Upper lobe of right lung (tissue), 1 donor: ENCODE measurements at regions not wholly inside any gene's neighbourhood (a gene's known extent, or its start where the extent isn't known, plus 50 kb on each side); places are given as distances from the start of the nearest gene placed in this dataset.

ENCODE experiments used
- ATAC-seq: fragments of 200-7000 bp; cut with Tn5 transposase; one replicate; pipeline ENCODE4 v1.9.1; 2020; ENCODE audit warnings: mild to moderate bottlenecking, moderate library complexity
- DNase-seq: peaks from one replicate; pipeline ENCODE4 v3.0.0-alpha.2; 2020
- H3K27ac ChIP-seq: fragments of 200-600 bp; one replicate; pipeline ENCODE4 v1.8.0; 2022
- H3K27me3 ChIP-seq: fragments of 200-600 bp; one replicate; pipeline ENCODE4 v1.8.0; 2022; ENCODE audit warnings: mild to moderate bottlenecking
- H3K36me3 ChIP-seq: fragments of 200-600 bp; one replicate; pipeline ENCODE4 v1.8.0; 2022
- H3K4me1 ChIP-seq: fragments of 200-600 bp; one replicate; pipeline ENCODE4 v1.8.0; 2022
- H3K4me3 ChIP-seq: fragments of 200-600 bp; one replicate; pipeline ENCODE4 v1.8.0; 2022; ENCODE audit warnings: mild to moderate bottlenecking
- H3K9me3 ChIP-seq: fragments of 200-600 bp; one replicate; pipeline ENCODE4 v1.8.0; 2022
- CTCF ChIP-seq: fragments of 200-600 bp; IDR thresholded peaks from one replicate; pipeline ENCODE4 v1.8.0; 2022; ENCODE audit warnings: antibody characterized with exemption
- intact Hi-C: fragments of 100-400 bp; cut with DNase I; formaldehyde crosslinking; loops from one replicate; pipeline ENCODE4 v1.11.0; 2022
- donor health status: DM: no; HTN: yes; CAD: no; lungs with severe emphysema.

GRCh38 chr5:74154526-74154925 is 486.0 kb downstream of the ENC1 start:
- no peak for TF ChIP-seq CTCF

GRCh38 chr5:74153255-74153790 is 487.2 kb downstream of the ENC1 start:
- H3K36me3 ChIP-seq: no peaks in the 10 kb centered on the region
- H3K4me3 ChIP-seq: no peak overlapping the region
- no peak for DNase-seq
- TF ChIP-seq CTCF: no peak
- no peak for ATAC-seq
- H3K4me1 ChIP-seq: peaks cover 8% of the 10 kb centered on the region
- H3K27me3 ChIP-seq: no peaks in the 10 kb centered on the region
- intact Hi-C loops: no loop called here
- no peaks in the 10 kb centered on the region for H3K9me3 ChIP-seq
- H3K27ac ChIP-seq: no peak overlapping the region

More at GRCh38 chr5:74154526-74154925, 486.0 kb downstream of the ENC1 start:
- peaks cover 4% of the 10 kb centered on the region for H3K4me1 ChIP-seq
- ATAC-seq: no peak
- no peak overlapping the region for H3K27ac ChIP-seq
- H3K4me3 ChIP-seq: no peak overlapping the region
- H3K27me3 ChIP-seq: no peaks in the 10 kb centered on the region
- no peaks in the 10 kb centered on the region for H3K9me3 ChIP-seq
- DNase-seq: no peak
- intact Hi-C loops: no loop called here
- H3K36me3 ChIP-seq: no peaks in the 10 kb centered on the region

GRCh38 chr5:74152625-74153254 is 487.8 kb downstream of the ENC1 start:
- DNase-seq (no peak), ATAC-seq (no peak)
- Histone ChIP-seq H3K27me3 (no peaks in the 10 kb centered on the region), H3K36me3 (no peaks in the 10 kb centered on the region), H3K4me1 (peaks cover 9% of the 10 kb centered on the region), H3K4me3 (no peak overlapping the region), H3K27ac (no peak overlapping the region), H3K9me3 (no peaks in the 10 kb centered on the region)
- intact Hi-C loops: no loop called here
- TF ChIP-seq CTCF: no peak

- H3K36me3 ChIP-seq: no peaks in the 10 kb centered on the region
- no peaks in the 10 kb centered on the region for H3K9me3 ChIP-seq
- no peak overlapping the region for H3K27ac ChIP-seq
- peaks cover 9% of the 10 kb centered on the region for H3K4me1 ChIP-seq
- H3K4me3 ChIP-seq: no peak overlapping the region
- no peak for ATAC-seq
- DNase-seq: no peak
- intact Hi-C loops: no loop called here
- TF ChIP-seq CTCF: no peak
- no peaks in the 10 kb centered on the region for H3K27me3 ChIP-seq
Observed at GRCh38 chr5:74152136-74152535, 488.4 kb downstream of the ENC1 start.

GRCh38 chr5:74149395-74149794 is 491.1 kb downstream of the ENC1 start:
- intact Hi-C loops: no loop called here
- Histone ChIP-seq H3K4me3 (no peak overlapping the region), H3K27me3 (no peaks in the 10 kb centered on the region), H3K36me3 (no peaks in the 10 kb centered on the region), H3K4me1 (peaks cover 9% of the 10 kb centered on the region), H3K9me3 (no peaks in the 10 kb centered on the region), H3K27ac (no peak overlapping the region)
- ATAC-seq (peak; percentile 91), DNase-seq (peak; percentile 69)
- TF ChIP-seq CTCF: no peak

- Histone ChIP-seq H3K4me1 (peaks cover 9% of the 10 kb centered on the region), H3K9me3 (no peaks in the 10 kb centered on the region), H3K36me3 (no peaks in the 10 kb centered on the region), H3K27ac (no peak overlapping the region), H3K4me3 (no peak overlapping the region), H3K27me3 (no peaks in the 10 kb centered on the region)
- no peak for ATAC-seq
- intact Hi-C loops: no loop called here
- no peak for TF ChIP-seq CTCF
- no peak for DNase-seq
Observed at GRCh38 chr5:74148321-74148720, 492.2 kb downstream of the ENC1 start.
